ENCODE measurements at regions not wholly inside any gene's neighbourhood (a gene's known extent, or its start where the extent isn't known, plus 50 kb on each side); places are given as distances from the start of the nearest gene placed in this dataset.

GRCh38 chr4:89561048-89561447, 253.4 kb upstream of the GPRIN3 start:
- Histone ChIP-seq H3K36me3 (replicated peaks in 1 of 2; ENCODE audit: control extremely low read depth in 1 of 2, control insufficient read depth in 1 of 2, extremely low read depth in 1 of 2, insufficient read depth in 2 of 2, low read length in 1 of 2) (no peaks in the 10 kb centered on the region), H3K9me3 (ENCODE audit: control extremely low read depth in 1 of 3, control insufficient read depth in 2 of 3, insufficient read depth in 1 of 3, low read length in 2 of 3) (no peaks in the 10 kb centered on the region), H3K27me3 (replicated peaks in 1 of 4; ENCODE audit: control extremely low read depth in 1 of 4, control insufficient read depth in 3 of 4, insufficient read depth in 4 of 4, low read length in 3 of 4) (no peaks in the 10 kb centered on the region), H3K27ac (ENCODE audit: low read length in 2 of 2) (no peak overlapping the region), H3K4me3 (ENCODE audit: control extremely low read depth in 1 of 5, extremely low read depth in 1 of 5, insufficient read depth in 1 of 5, low read depth in 2 of 5, low read length in 4 of 5) (no peak overlapping the region), H3K9ac (ENCODE audit: low read length) (no peak overlapping the region), H3K4me2 (replicated peaks; ENCODE audit: low read depth, low read length, poor library complexity, severe bottlenecking) (no peak overlapping the region), H2AFZ (ENCODE audit: insufficient read depth, low read depth, low read length, poor library complexity, severe bottlenecking) (no peak overlapping the region), H4K20me1 (ENCODE audit: control insufficient read depth, insufficient read depth, low read length, poor library complexity, severe bottlenecking) (no peaks in the 10 kb centered on the region), H3K79me2 (ENCODE audit: control insufficient read depth, insufficient read depth, low read length) (no peaks in the 10 kb centered on the region), H3K4me1 (ENCODE audit: control insufficient read depth in 2 of 2, insufficient read depth in 2 of 2, low read length in 2 of 2) (no peaks in the 10 kb centered on the region)
- H3K9me3 Mint-ChIP-seq (ENCODE audit: insufficient read depth) = no peaks in the 10 kb centered on the region
- H3K4me1 Mint-ChIP-seq = no peaks in the 10 kb centered on the region
- 100% methylated on average over 1 of the region's 2 CpGs for WGBS (ENCODE audit: insufficient coverage)
- H3K27ac Mint-ChIP-seq = no peak overlapping the region
- intact Hi-C loops (cut with micrococcal nuclease) = no loop called here
- ChIA-PET POLR2A (no interaction called here), CTCF (no interaction called here)
- no peak for TF ChIP-seq EZH2 (IDR thresholded peaks at IDR 0.05; ENCODE audit: borderline replicate concordance, insufficient read depth, low read depth, low read length, poor library complexity, severe bottlenecking)
- TF ChIP-seq CTCF (IDR thresholded peaks at IDR 0.05) = no peak
- DNase-seq (no peak), ATAC-seq (ENCODE audit: low read depth) (no peak)
- H3K4me3 Mint-ChIP-seq = no peak overlapping the region
- H3K27me3 Mint-ChIP-seq = peaks cover 7% of the 10 kb centered on the region

- no peaks in the 10 kb centered on the region for H3K4me1 Mint-ChIP-seq
- no peaks in the 10 kb centered on the region for H4K20me1 ChIP-seq (ENCODE audit: control insufficient read depth, insufficient read depth, low read length, poor library complexity, severe bottlenecking)
- H3K4me1 ChIP-seq (ENCODE audit: control insufficient read depth in 2 of 2, insufficient read depth in 2 of 2, low read length in 2 of 2) = no peaks in the 10 kb centered on the region
- WGBS (ENCODE audit: insufficient coverage) = no CpG with 5 or more reads among the region's 1 CpG
- H3K4me3 Mint-ChIP-seq = no peak overlapping the region
- H3K9ac ChIP-seq (ENCODE audit: low read length) = no peak overlapping the region
- no peaks in the 10 kb centered on the region for H3K9me3 Mint-ChIP-seq (ENCODE audit: insufficient read depth)
- no peak for TF ChIP-seq EZH2 (IDR thresholded peaks at IDR 0.05; ENCODE audit: borderline replicate concordance, insufficient read depth, low read depth, low read length, poor library complexity, severe bottlenecking)
- TF ChIP-seq CTCF (IDR thresholded peaks at IDR 0.05) = no peak
- no peaks in the 10 kb centered on the region for H3K27me3 ChIP-seq (replicated peaks in 1 of 4; ENCODE audit: control extremely low read depth in 1 of 4, control insufficient read depth in 3 of 4, insufficient read depth in 4 of 4, low read length in 3 of 4)
- peaks cover 7% of the 10 kb centered on the region for H3K27me3 Mint-ChIP-seq
- no peak overlapping the region for H2AFZ ChIP-seq (ENCODE audit: insufficient read depth, low read depth, low read length, poor library complexity, severe bottlenecking)
- H3K36me3 ChIP-seq (replicated peaks in 1 of 2; ENCODE audit: control extremely low read depth in 1 of 2, control insufficient read depth in 1 of 2, extremely low read depth in 1 of 2, insufficient read depth in 2 of 2, low read length in 1 of 2) = no peaks in the 10 kb centered on the region
- H3K27ac ChIP-seq (ENCODE audit: low read length in 2 of 2) = no peak overlapping the region
- no peak overlapping the region for H3K4me2 ChIP-seq (replicated peaks; ENCODE audit: low read depth, low read length, poor library complexity, severe bottlenecking)
- H3K4me3 ChIP-seq (ENCODE audit: control extremely low read depth in 1 of 5, extremely low read depth in 1 of 5, insufficient read depth in 1 of 5, low read depth in 2 of 5, low read length in 4 of 5) = no peak overlapping the region
- ChIA-PET POLR2A (no interaction called here), CTCF (no interaction called here)
- intact Hi-C loops (cut with micrococcal nuclease) = no loop called here
- DNase-seq (no peak), ATAC-seq (ENCODE audit: low read depth) (no peak)
- no peaks in the 10 kb centered on the region for H3K9me3 ChIP-seq (ENCODE audit: control extremely low read depth in 1 of 3, control insufficient read depth in 2 of 3, insufficient read depth in 1 of 3, low read length in 2 of 3)
- no peak overlapping the region for H3K27ac Mint-ChIP-seq
- no peaks in the 10 kb centered on the region for H3K79me2 ChIP-seq (ENCODE audit: control insufficient read depth, insufficient read depth, low read length)
Observed at GRCh38 chr4:89558147-89558546, 250.5 kb upstream of the GPRIN3 start.
